Sigmoid colon (tissue), 4 donors: ENCODE measurements at regions not wholly inside any gene's neighbourhood (a gene's known extent, or its start where the extent isn't known, plus 50 kb on each side); places are given as distances from the start of the nearest gene placed in this dataset.

Experiments used
- EP300 ChIP-seq, 4 donors: sonication (generic); formaldehyde crosslinking; IDR thresholded peaks; one replicate each; pipeline ENCODE4 v1.6.1; 2017; ENCODE audit warnings: antibody characterized with exemption in 4 of 4
- POLR2A ChIP-seq, 2 donors: fragments of 450-650 bp; IDR thresholded peaks; one replicate each; pipeline ENCODE4 v1.6.1; 2016; ENCODE audit warnings: antibody characterized with exemption in 2 of 2, mild to moderate bottlenecking in 2 of 2, moderate library complexity in 2 of 2
- POLR2AphosphoS5 ChIP-seq, 4 donors: sonication (generic); formaldehyde crosslinking; IDR thresholded peaks; one replicate each; pipeline ENCODE4 v1.6.1; 2017; ENCODE audit warnings: antibody characterized with exemption in 4 of 4
- TF ChIP-seq, protein P1 (sequence below), 4 experiments: fragments of 450-650 bp in 3 of 4; fragments of 200-600 bp in 1 of 4; IDR thresholded peaks; one replicate each; pipeline ENCODE4 v1.5.1; 2016 to 2019; ENCODE audit warnings: antibody characterized with exemption in 4 of 4, mild to moderate bottlenecking in 3 of 4, moderate library complexity in 2 of 4

DNA sequence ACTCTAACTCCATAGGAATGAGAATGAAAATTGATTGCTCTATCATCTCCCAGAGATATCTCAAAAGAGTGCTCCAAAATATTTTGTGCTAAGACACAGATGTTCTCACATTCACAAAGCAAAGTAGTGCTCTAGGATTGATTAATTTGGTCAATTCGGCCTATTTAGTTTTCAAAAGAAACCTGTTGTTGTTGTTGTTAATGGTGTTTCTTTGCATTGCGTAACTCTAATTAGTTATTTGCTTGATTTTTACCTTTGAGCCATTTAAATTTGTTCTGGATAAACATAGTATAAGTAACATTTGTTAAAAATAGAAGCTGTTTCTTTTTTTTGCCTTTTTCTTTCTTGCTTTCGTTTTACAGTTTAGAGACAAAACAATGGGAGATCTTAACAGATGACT, 382.5 kb downstream of the CAAP1 start:
- no peak for TF ChIP-seq POLR2A (IDR thresholded peaks at IDR 0.05)
- TF ChIP-seq, protein P1, sequence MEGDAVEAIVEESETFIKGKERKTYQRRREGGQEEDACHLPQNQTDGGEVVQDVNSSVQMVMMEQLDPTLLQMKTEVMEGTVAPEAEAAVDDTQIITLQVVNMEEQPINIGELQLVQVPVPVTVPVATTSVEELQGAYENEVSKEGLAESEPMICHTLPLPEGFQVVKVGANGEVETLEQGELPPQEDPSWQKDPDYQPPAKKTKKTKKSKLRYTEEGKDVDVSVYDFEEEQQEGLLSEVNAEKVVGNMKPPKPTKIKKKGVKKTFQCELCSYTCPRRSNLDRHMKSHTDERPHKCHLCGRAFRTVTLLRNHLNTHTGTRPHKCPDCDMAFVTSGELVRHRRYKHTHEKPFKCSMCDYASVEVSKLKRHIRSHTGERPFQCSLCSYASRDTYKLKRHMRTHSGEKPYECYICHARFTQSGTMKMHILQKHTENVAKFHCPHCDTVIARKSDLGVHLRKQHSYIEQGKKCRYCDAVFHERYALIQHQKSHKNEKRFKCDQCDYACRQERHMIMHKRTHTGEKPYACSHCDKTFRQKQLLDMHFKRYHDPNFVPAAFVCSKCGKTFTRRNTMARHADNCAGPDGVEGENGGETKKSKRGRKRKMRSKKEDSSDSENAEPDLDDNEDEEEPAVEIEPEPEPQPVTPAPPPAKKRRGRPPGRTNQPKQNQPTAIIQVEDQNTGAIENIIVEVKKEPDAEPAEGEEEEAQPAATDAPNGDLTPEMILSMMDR (IDR thresholded peaks at IDR 0.05), result no peak
- TF ChIP-seq POLR2AphosphoS5 (IDR thresholded peaks at IDR 0.05), result no peak
- no peak for TF ChIP-seq EP300 (IDR thresholded peaks at IDR 0.05)
